GM21529 (cell line): ENCODE measurements at regions not wholly inside any gene's neighbourhood (a gene's known extent, or its start where the extent isn't known, plus 50 kb on each side); places are given as distances from the start of the nearest gene placed in this dataset.
"Not testable (repeated sequence)": the region's sequence is repeated elsewhere in the genome, so short reads cannot be mapped to it uniquely, and the experiment has no call there.

Source experiments
- ATAC-seq: cut with Tn5 transposase; IDR thresholded peaks from one replicate; pipeline ENCODE4 v1.9.1; 2021; ENCODE audit not compliant: unreplicated experiment

GRCh38 chr9:103611950-103612349 is 482.2 kb upstream of the SMC2 start:
- not testable (repeated sequence) for ATAC-seq

- no peak for ATAC-seq
These were observed 478.1 kb upstream of the SMC2 start for GRCh38 chr9:103615994-103616393.

- ATAC-seq, result no peak
These were observed 477.1 kb upstream of the SMC2 start for GRCh38 chr9:103617046-103617445.

- no peak for ATAC-seq
These were observed 468.8 kb upstream of the SMC2 start for GRCh38 chr9:103625161-103625804.

GRCh38 chr9:103627731-103628130 is 466.4 kb upstream of the SMC2 start:
- ATAC-seq, result no peak

- ATAC-seq, result no peak
These were observed 445.0 kb upstream of the SMC2 start for GRCh38 chr9:103649086-103649485.

GRCh38 chr9:103658156-103658555 is 436.0 kb upstream of the SMC2 start:
- no peak for ATAC-seq

GRCh38 chr9:103660830-103661229 is 433.3 kb upstream of the SMC2 start:
- no peak for ATAC-seq

GRCh38 chr9:103661663-103662062 is 432.4 kb upstream of the SMC2 start:
- no peak for ATAC-seq

GRCh38 chr9:103669296-103669695 is 424.8 kb upstream of the SMC2 start:
- ATAC-seq, result no peak

- ATAC-seq, result no peak
These were observed 419.8 kb upstream of the SMC2 start for GRCh38 chr9:103674271-103674670.

GRCh38 chr9:103680581-103680980 is 413.5 kb upstream of the SMC2 start:
- ATAC-seq, result no peak

- ATAC-seq, result no peak
These were observed 412.7 kb upstream of the SMC2 start for GRCh38 chr9:103681435-103681834.

GRCh38 chr9:103700195-103700962 is 393.7 kb upstream of the SMC2 start:
- ATAC-seq, result no peak

- ATAC-seq, result no peak
These were observed 391.5 kb upstream of the SMC2 start for GRCh38 chr9:103702572-103702971.

- ATAC-seq, result no peak
These were observed 386.9 kb upstream of the SMC2 start for GRCh38 chr9:103707181-103707580.

GRCh38 chr9:103709366-103709765 is 384.7 kb upstream of the SMC2 start:
- ATAC-seq, result no peak

GRCh38 chr9:103713631-103714030 is 380.5 kb upstream of the SMC2 start:
- ATAC-seq, result no peak

- no peak for ATAC-seq
These were observed 379.1 kb upstream of the SMC2 start for GRCh38 chr9:103714992-103715391.

GRCh38 chr9:103721056-103721455 is 373.1 kb upstream of the SMC2 start:
- ATAC-seq, result no peak

GRCh38 chr9:103730866-103731265 is 363.2 kb upstream of the SMC2 start:
- ATAC-seq, result no peak

GRCh38 chr9:103731541-103731940 is 362.6 kb upstream of the SMC2 start:
- ATAC-seq, result no peak

GRCh38 chr9:103734471-103734870 is 359.6 kb upstream of the SMC2 start:
- ATAC-seq, result no peak
